ENCODE measurements at regions not wholly inside any gene's neighbourhood (a gene's known extent, or its start where the extent isn't known, plus 50 kb on each side); places are given as distances from the start of the nearest gene placed in this dataset.

GRCh38 chr14:35456261-35456660, 51.7 kb upstream of the NFKBIA start:
- DNase-seq (no peak), ATAC-seq (no peak)
- no peak overlapping the region for H3K4me3 Mint-ChIP-seq
- peaks cover 4% of the 10 kb centered on the region for H3K27me3 Mint-ChIP-seq
- H3K36me3 Mint-ChIP-seq, result no peaks in the 10 kb centered on the region
- no peaks in the 10 kb centered on the region for H3K4me1 Mint-ChIP-seq
- H3K9me3 Mint-ChIP-seq (ENCODE audit: low read depth), result peaks cover 2% of the 10 kb centered on the region
- no peak overlapping the region for H3K27ac Mint-ChIP-seq
- CTCF ChIA-PET, result no interaction called here

GRCh38 chr14:35458442-35458841, 53.9 kb upstream of the NFKBIA start:
- Mint-ChIP-seq H3K4me3 (no peak overlapping the region), H3K27ac (no peak overlapping the region), H3K36me3 (no peaks in the 10 kb centered on the region), H3K9me3 (ENCODE audit: low read depth) (peaks cover 2% of the 10 kb centered on the region), H3K4me1 (no peaks in the 10 kb centered on the region), H3K27me3 (peaks cover 2% of the 10 kb centered on the region)
- CTCF ChIA-PET, result no interaction called here
- no peak for ATAC-seq
- DNase-seq, result no peak

GRCh38 chr14:35459776-35460175, 55.2 kb upstream of the NFKBIA start:
- Mint-ChIP-seq H3K4me3 (no peak overlapping the region), H3K36me3 (no peaks in the 10 kb centered on the region), H3K27me3 (peaks cover 5% of the 10 kb centered on the region), H3K4me1 (no peaks in the 10 kb centered on the region), H3K27ac (no peak overlapping the region), H3K9me3 (ENCODE audit: low read depth) (peaks cover 2% of the 10 kb centered on the region)
- no peak for DNase-seq
- CTCF ChIA-PET, result no interaction called here
- ATAC-seq, result no peak

GRCh38 chr14:35470755-35471154, 63.2 kb upstream of the INSM2 start:
- Mint-ChIP-seq H3K36me3 (no peaks in the 10 kb centered on the region), H3K4me3 (no peak overlapping the region), H3K9me3 (ENCODE audit: low read depth) (peaks cover 3% of the 10 kb centered on the region), H3K27me3 (peaks cover 51% of the 10 kb centered on the region), H3K27ac (no peak overlapping the region), H3K4me1 (no peaks in the 10 kb centered on the region)
- DNase-seq, result no peak
- CTCF ChIA-PET, result no interaction called here
- ATAC-seq, result no peak

GRCh38 chr14:35471803-35472202, 62.2 kb upstream of the INSM2 start:
- peaks cover 56% of the 10 kb centered on the region for H3K27me3 Mint-ChIP-seq
- no peaks in the 10 kb centered on the region for H3K36me3 Mint-ChIP-seq
- ATAC-seq (no peak), DNase-seq (no peak)
- no peak overlapping the region for H3K27ac Mint-ChIP-seq
- no peaks in the 10 kb centered on the region for H3K4me1 Mint-ChIP-seq
- CTCF ChIA-PET, result no interaction called here
- H3K9me3 Mint-ChIP-seq (ENCODE audit: low read depth), result no peaks in the 10 kb centered on the region
- H3K4me3 Mint-ChIP-seq, result no peak overlapping the region

- Mint-ChIP-seq H3K27me3 (peaks cover 40% of the 10 kb centered on the region), H3K36me3 (no peaks in the 10 kb centered on the region), H3K9me3 (ENCODE audit: low read depth) (no peaks in the 10 kb centered on the region), H3K4me1 (no peaks in the 10 kb centered on the region), H3K4me3 (no peak overlapping the region), H3K27ac (no peak overlapping the region)
- no peak for ATAC-seq
- no peak for DNase-seq
- CTCF ChIA-PET, result interaction anchor here (0.6 kb wide), 1 partner anchor 1029 kb away, joined by 3 read pairs; no protein-coding TSS in a partner anchor
Measured at GRCh38 chr14:35474323-35474722, 59.6 kb upstream of the INSM2 start.

GRCh38 chr14:35480119-35480769, 53.7 kb upstream of the INSM2 start:
- CTCF ChIA-PET, result no interaction called here
- peak; percentile 66 for ATAC-seq
- Mint-ChIP-seq H3K4me3 (no peak overlapping the region), H3K4me1 (peaks cover 10% of the 10 kb centered on the region), H3K9me3 (ENCODE audit: low read depth) (no peaks in the 10 kb centered on the region), H3K36me3 (no peaks in the 10 kb centered on the region), H3K27ac (no peak overlapping the region), H3K27me3 (peaks cover 7% of the 10 kb centered on the region)
- no peak for DNase-seq

GRCh38 chr14:35482994-35483515, 50.9 kb upstream of the INSM2 start:
- Mint-ChIP-seq H3K4me3 (no peak overlapping the region), H3K27ac (no peak overlapping the region), H3K9me3 (ENCODE audit: low read depth) (no peaks in the 10 kb centered on the region), H3K36me3 (no peaks in the 10 kb centered on the region), H3K4me1 (peaks cover 10% of the 10 kb centered on the region), H3K27me3 (peaks cover 2% of the 10 kb centered on the region)
- ATAC-seq, result no peak
- CTCF ChIA-PET, result no interaction called here
- no peak for DNase-seq

Measured in activated CD8-positive, alpha-beta memory T cell treated with anti-CD3 and anti-CD28 coated beads, Interleukin-2, amount 10 ng/mL, durations not matched to agents 7 days and 5 days (primary cell).